Body of pancreas (tissue), 4 donors: ENCODE measurements at regions not wholly inside any gene's neighbourhood (a gene's known extent, or its start where the extent isn't known, plus 50 kb on each side); places are given as distances from the start of the nearest gene placed in this dataset.

Experiments used
- ATAC-seq: fragments of 150-250 bp; one replicate; pipeline ENCODE4 v1.9.1; 2016
- DNase-seq, 4 donors: peaks; one replicate each; pipeline ENCODE4 v3.0.0-alpha.2; 2019
- H3K27ac ChIP-seq, 4 donors: fragments of 200-600 bp; sonication (generic); 1 replicate in 3 of 4; 2 replicates in 1 of 4; pipeline versions ENCODE4 v1.5.1 to v1.6.1; 2016 to 2019; ENCODE audit warnings: mild to moderate bottlenecking in 1 of 4, mixed read lengths in 1 of 4, moderate library complexity in 1 of 4
- H3K27me3 ChIP-seq, 2 donors: fragments of 200-600 bp; sonication (generic); one replicate each; pipeline ENCODE4 v1.6.0; 2016; ENCODE audit warnings: mild to moderate bottlenecking in 1 of 2
- H3K36me3 ChIP-seq, 2 donors: fragments of 200-600 bp; sonication (generic); replicated peaks in 1 of 2; 2 replicates each; pipeline ENCODE4 v1.5.1; 2016; ENCODE audit warnings: low read depth in 2 of 2; ENCODE audit not compliant: insufficient read depth in 1 of 2
- H3K4me1 ChIP-seq: fragments of 200-600 bp; sonication (generic); one replicate; pipeline ENCODE4 v1.6.0; 2016
- H3K4me3 ChIP-seq, 2 donors: fragments of 200-600 bp; sonication (generic); 1 replicate in 1 of 2; 2 replicates in 1 of 2; pipeline ENCODE4 v1.5.1; 2016 to 2019
- H3K9me3 ChIP-seq, 3 donors: fragments of 200-600 bp; sonication (generic); 1 replicate in 2 of 3; 2 replicates in 1 of 3; pipeline ENCODE4 v1.5.1; 2016
- CTCF ChIP-seq, 7 experiments: fragments of 450-650 bp in 4 of 7; fragments of 200-600 bp in 3 of 7; sonication (generic) in 3 of 7; IDR thresholded peaks; one replicate each; pipeline ENCODE4 v1.5.1; 2016 to 2019; ENCODE audit warnings: antibody characterized with exemption in 7 of 7
- POLR2A ChIP-seq, 3 donors: fragments of 450-650 bp; IDR thresholded peaks; one replicate each; pipeline ENCODE4 v1.6.1; 2016; ENCODE audit warnings: antibody characterized with exemption in 3 of 3, mild to moderate bottlenecking in 2 of 3
- WGBS, 2 donors: methylation state at CpG; one replicate each; pipeline ENCODE4 v1.1.5; 2017; 5-methylcytosine and 5-hydroxymethylcytosine counted together
- intact Hi-C: fragments of 100-400 bp; cut with DNase I; formaldehyde crosslinking; loops from one replicate; pipeline ENCODE4 v1.15.1; 2023

- no peaks in the 10 kb centered on the region for H3K27me3 ChIP-seq
- no peak for DNase-seq
- WGBS, 2 donors: 76 to 79% methylated on average over 6 of the region's 6 CpGs
- no peak overlapping the region for H3K4me3 ChIP-seq
- no peaks in the 10 kb centered on the region for H3K4me1 ChIP-seq
- TF ChIP-seq POLR2A (IDR thresholded peaks at IDR 0.05) (no peak), CTCF (IDR thresholded peaks at IDR 0.05) (no peak)
- intact Hi-C loops: no loop called here
- H3K36me3 ChIP-seq: no peaks in the 10 kb centered on the region
- no peak for ATAC-seq
- no peak overlapping the region for H3K27ac ChIP-seq
- H3K9me3 ChIP-seq: no peaks in the 10 kb centered on the region
Observed at GRCh38 chr1:36675931-36676562, 193.3 kb upstream of the CSF3R start.

DNA sequence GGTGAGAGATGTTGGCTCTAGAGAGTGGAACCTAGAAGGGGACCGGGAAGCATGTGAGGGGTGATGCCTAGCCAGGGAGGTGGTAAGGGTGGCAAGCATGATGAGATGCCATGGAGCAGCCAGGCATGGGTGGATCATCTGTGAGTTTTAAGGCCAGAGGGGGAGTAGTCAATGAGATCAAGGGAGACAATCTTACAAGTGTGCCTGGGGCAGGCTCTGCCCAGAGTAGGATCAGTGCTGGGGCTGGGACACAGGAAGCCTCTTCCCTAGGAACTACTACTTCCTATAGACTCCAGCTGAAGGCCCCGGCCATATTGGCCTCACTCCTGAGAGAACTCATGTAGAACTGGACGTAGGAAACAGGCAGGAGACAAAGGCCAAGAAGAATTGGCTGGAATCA, 192.4 kb upstream of the CSF3R start:
- TF ChIP-seq POLR2A (IDR thresholded peaks at IDR 0.05) (no peak), CTCF (IDR thresholded peaks at IDR 0.05) (no peak)
- no peak overlapping the region for H3K27ac ChIP-seq
- no peaks in the 10 kb centered on the region for H3K9me3 ChIP-seq
- H3K4me3 ChIP-seq: no peak overlapping the region
- no peak for ATAC-seq
- no peaks in the 10 kb centered on the region for H3K27me3 ChIP-seq
- no peaks in the 10 kb centered on the region for H3K4me1 ChIP-seq
- H3K36me3 ChIP-seq: no peaks in the 10 kb centered on the region
- intact Hi-C loops: no loop called here
- 63 to 70% methylated on average over 3 of the region's 3 CpGs for WGBS, 2 donors
- DNase-seq: no peak

DNA sequence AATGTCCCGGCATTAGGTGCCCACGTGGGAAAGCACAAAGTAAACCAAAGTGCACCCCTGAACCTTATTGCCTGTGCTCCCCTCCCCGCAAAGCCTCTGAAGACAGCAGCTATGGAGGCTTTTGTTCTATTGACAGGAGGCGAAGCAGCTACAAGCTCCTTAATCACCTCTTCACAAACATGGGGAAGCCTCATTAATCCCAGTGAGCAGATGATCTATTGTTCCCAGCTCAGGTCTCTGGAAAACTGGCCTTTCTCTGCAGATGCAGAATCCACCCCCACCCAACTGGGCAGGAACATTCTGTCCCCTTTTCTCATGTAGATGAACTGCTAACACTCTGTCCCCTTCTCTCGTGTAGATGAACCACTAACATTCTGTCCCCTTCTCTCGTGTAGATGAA, 190.5 kb upstream of the CSF3R start:
- H3K27me3 ChIP-seq: no peaks in the 10 kb centered on the region
- TF ChIP-seq POLR2A (IDR thresholded peaks at IDR 0.05) (no peak), CTCF (IDR thresholded peaks at IDR 0.05) (no peak)
- 15 to 26% methylated on average over 6 of the region's 6 CpGs for WGBS, 2 donors

DNA sequence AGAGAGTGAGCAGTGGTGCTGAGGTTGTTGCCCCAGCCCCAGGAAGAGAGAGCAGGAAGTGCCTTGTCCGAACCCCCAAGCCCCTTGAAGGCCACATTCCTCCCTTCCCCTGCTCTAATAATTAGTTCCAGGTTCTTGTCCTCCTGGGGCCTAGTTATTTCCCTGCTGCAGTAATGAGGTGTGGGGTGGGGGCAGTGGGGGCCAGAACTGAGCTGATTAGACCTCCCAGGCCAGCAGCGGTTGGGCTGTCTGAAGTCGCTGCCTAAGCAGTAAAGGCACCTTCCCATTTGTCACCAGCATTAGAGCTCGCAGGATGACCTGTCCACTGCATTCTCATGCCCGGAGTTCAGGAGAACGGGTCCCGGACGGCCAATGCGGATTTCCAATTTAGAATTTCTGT, 186.5 kb upstream of the CSF3R start:
- no peaks in the 10 kb centered on the region for H3K27me3 ChIP-seq
- no peak for ATAC-seq
- intact Hi-C loops: no loop called here
- H3K4me1 ChIP-seq: no peaks in the 10 kb centered on the region
- no peak for DNase-seq
- 62 to 64% methylated on average over 8 to 9 of the region's 9 CpGs for WGBS, 2 donors
- no peak overlapping the region for H3K4me3 ChIP-seq
- no peaks in the 10 kb centered on the region for H3K9me3 ChIP-seq
- TF ChIP-seq POLR2A (IDR thresholded peaks at IDR 0.05): no peak
- no peak for TF ChIP-seq CTCF (IDR thresholded peaks at IDR 0.05)
- no peaks in the 10 kb centered on the region for H3K36me3 ChIP-seq
- no peak overlapping the region for H3K27ac ChIP-seq

More for the DNA sequence above, 190.5 kb upstream of the CSF3R start:
- no peak overlapping the region for H3K4me3 ChIP-seq
- intact Hi-C loops: no loop called here
- H3K4me1 ChIP-seq: no peaks in the 10 kb centered on the region
- no peaks in the 10 kb centered on the region for H3K36me3 ChIP-seq
- no peak overlapping the region for H3K27ac ChIP-seq
- ATAC-seq (no peak), DNase-seq (no peak)
- H3K9me3 ChIP-seq: no peaks in the 10 kb centered on the region

- no peaks in the 10 kb centered on the region for H3K27me3 ChIP-seq
- no peak for TF ChIP-seq POLR2A (IDR thresholded peaks at IDR 0.05)
- whole genome bisulfite sequencing, 2 donors: 41 to 44% methylated on average over 4 of the region's 4 CpGs
- intact Hi-C loops: no loop called here
- no peaks in the 10 kb centered on the region for H3K9me3 ChIP-seq
- H3K27ac ChIP-seq: no peak overlapping the region
- H3K36me3 ChIP-seq: no peaks in the 10 kb centered on the region
- H3K4me3 ChIP-seq: no peak overlapping the region
- DNase-seq (no peak), ATAC-seq (no peak)
- no peaks in the 10 kb centered on the region for H3K4me1 ChIP-seq
Observed at GRCh38 chr1:36667836-36668235, 185.1 kb upstream of the CSF3R start.
